Ovary (tissue), 3 donors: ENCODE measurements at regions not wholly inside any gene's neighbourhood (a gene's known extent, or its start where the extent isn't known, plus 50 kb on each side); places are given as distances from the start of the nearest gene placed in this dataset.

Experiments
- CTCF ChIP-seq, 3 donors: fragments of 450-650 bp in 2 of 3; fragments of 200-600 bp in 1 of 3; IDR thresholded peaks; one replicate each; pipeline versions ENCODE4 v1.5.1 to v1.8.0; 2016 to 2022; ENCODE audit warnings: antibody characterized with exemption in 3 of 3, mild to moderate bottlenecking in 1 of 3
- EP300 ChIP-seq: sonication (generic); formaldehyde crosslinking; IDR thresholded peaks from one replicate; pipeline ENCODE4 v1.6.1; 2017; ENCODE audit warnings: antibody characterized with exemption
- POLR2A ChIP-seq: fragments of 450-650 bp; IDR thresholded peaks from one replicate; pipeline ENCODE4 v1.6.1; 2017; ENCODE audit warnings: antibody characterized with exemption, mild to moderate bottlenecking, moderate library complexity
- donor health status: DM: no; HTN: no; CAD: no.

GRCh38 chr6:67003844-67004243 lies 1296.8 kb upstream of the EYS start:
- TF ChIP-seq CTCF (IDR thresholded peaks at IDR 0.05) (no peak), EP300 (no peak), POLR2A (no peak)
